Stimulated activated CD4-positive, alpha-beta T cell treated with anti-CD3 and anti-CD28 coated beads, TNF-alpha, amount 100 ng/mL, for 24 hours (primary cell): ENCODE measurements at regions not wholly inside any gene's neighbourhood (a gene's known extent, or its start where the extent isn't known, plus 50 kb on each side); places are given as distances from the start of the nearest gene placed in this dataset.

Experiments
- DNase-seq, 3 experiments: peaks; one replicate each; pipeline ENCODE4 v3.0.0-alpha.2; 2020; ENCODE audit warnings: low read depth in 3 of 3

DNA sequence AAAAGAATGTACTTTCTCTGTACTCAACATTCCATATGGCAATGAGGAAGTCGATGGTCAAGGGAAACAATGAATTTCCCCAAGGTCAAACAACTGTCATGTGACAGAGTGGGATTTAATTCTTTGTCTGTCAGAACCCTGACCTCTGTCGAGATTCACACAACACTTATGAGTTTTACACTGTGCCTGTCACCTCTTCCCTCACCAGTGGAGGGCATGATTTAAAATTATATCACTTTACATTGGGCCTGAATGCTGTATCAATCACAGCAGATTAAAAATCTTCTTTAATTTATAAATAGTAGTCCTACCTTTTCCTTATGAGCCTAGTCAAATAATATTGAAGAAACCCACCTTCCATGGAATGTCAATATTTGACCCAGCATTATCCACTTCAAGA is 276.7 kb downstream of the CDH10 start:
- DNase-seq, result no peak

DNA sequence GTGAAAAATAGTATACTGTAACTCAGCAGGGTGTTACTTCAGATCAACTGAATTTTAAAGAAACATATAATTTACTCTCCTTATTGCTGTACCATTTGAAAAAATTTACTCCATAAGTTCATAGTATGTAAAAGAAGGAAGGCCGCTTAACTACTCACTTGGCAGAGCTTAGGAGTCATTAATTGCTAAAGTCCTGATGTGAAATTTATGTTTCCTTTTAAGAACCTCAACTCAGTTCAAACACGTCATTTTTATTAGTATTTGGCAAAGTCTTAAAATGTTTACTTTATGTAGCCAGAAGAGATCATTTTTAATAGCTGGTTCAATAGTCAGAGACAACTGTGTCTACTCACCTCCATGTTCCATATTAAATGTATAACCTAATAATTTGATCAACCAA is 268.6 kb downstream of the CDH10 start:
- DNase-seq, result no peak

DNA sequence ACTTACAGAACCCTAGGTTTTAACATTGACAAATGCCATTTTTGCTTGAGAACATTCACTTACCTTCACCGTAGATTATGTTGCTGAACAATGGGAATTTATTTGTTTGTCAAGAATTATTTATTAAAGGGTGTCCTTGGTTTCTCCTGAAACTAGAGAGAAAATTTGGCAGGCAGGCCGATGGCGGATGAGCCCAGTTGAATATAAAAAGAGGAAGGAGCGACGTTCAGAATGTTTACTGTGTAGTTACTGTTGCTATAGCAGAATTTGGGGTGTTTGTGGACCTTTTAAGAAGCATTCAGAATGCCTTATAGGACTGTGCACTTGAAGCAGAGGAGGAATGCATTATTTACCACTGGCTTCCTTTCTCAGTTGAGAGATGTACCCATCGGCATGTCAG is 268.2 kb downstream of the CDH10 start:
- no peak for DNase-seq

DNA sequence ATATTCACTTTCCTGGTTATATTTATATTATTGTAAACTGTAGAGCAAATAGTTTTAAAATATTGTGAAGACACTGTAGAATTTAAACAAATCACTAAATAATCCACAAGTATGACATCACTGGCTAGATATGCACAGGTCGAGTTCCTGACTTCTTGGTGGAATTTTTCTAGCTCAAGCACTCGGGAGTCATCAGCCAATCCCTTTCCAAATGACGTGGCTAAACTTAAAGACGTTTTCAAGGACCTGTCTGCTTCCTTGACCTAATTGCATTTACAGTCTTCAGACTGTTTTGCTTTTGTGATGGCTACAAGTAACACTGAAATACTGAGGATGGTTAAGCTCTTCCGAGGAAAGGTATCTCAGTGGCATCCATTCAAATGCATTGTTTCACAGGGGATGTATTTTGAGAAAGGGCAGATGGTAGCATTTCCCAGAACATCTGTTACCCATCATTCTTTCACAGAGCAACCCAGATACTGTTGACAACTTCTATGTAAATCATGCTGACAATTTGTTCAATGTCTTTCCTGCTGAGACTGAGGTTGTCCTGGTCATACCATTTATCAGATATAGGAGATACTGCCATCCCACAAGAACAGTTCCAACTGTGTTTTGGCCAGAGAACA is 262.8 kb downstream of the CDH10 start:
- no peak for DNase-seq

DNA sequence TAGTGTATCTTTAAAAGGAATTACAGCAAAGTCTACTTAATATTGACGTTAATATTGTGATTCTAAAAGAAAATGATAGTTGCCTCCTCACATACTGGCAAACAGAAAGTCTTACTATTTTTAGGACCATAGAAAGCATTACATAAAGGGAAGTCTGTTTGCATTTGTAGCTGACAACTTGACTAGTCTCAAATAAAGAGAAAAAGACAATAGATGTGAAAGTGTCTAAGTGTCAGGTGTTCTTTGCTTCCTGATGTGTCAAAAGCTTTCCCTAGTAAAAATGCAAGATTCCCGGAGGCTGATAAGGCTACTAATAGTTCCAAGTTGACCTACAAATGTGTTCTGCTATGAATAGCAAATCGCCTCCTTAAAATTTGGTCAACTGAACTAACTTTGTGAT is 259.7 kb downstream of the CDH10 start:
- no peak for DNase-seq

DNA sequence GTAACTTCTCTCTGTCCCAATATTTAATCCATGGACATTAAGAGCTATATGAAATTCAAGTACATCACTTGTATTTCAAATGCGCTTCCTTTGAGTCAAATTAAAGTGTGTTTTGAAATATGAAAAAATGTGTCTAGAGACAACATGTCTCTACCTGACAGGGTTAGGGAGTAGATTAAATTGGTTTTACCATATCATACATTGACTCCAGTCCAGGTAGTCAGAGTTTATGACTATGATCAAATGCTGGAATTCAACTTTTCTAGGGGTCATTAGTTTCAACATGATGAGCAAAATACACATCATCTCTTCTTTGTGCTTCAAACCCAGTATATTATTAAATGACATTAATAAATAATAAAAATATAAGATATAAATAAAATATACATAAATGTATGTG is 259.2 kb downstream of the CDH10 start:
- no peak for DNase-seq

DNA sequence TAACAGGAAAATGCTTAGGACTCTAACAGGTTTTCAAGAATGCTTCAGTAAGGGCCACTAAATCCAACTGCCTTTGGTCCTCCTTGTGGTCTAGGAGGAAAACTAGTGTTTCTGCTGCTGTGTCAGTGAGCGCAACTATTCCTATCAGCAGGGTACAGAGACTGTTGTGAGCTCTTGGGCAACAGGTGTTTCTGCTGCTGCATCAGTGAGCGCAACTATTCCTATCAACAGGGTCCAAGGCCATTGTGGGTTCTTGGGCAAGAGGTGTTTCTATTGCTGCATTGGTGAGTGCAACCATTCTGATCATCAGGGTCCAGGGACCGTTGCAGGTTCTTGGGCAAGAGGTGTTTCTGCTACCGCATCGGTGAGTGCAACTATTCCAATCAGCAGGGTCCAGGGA is 256.3 kb downstream of the CDH10 start:
- no peak for DNase-seq

DNA sequence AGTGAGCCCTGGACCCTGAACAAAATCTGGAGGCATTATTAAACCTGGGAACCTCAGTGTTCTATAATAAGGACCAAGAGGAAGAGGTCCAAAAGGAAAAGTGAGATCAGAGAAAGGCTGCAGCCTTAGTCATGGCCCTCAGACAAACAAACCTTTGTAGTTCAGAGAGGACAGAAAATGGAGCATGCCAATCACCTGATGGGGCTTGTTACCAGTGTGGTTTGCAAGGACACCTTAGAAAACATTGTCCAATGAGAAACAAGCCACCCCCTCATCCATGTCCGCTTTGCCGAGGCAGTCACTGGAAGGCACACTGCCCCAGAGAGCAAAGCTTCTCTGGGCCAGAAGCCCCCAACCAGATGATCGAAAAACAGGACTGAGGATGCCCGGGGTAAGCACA is 254.8 kb downstream of the CDH10 start:
- no peak for DNase-seq

DNA sequence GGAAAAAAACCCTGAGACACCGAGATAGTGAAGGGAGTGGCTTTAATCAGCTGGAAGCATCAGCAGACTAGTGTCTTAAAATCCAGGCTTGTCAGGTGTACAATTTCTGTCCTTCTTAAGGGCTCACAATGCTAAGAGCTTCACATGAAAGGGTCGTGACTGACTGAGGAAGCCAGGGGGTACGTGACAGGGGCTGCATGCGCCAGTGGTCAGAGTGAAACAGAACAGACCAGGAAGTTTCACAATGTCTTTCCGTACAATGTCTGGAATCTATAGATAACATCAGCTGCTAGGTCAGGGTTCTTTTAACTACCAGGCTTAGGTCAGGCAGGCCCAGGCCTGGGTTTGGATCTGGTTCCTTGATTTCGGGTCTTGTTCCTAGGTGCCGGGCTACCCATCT is 253.0 kb downstream of the CDH10 start:
- no peak for DNase-seq

DNA sequence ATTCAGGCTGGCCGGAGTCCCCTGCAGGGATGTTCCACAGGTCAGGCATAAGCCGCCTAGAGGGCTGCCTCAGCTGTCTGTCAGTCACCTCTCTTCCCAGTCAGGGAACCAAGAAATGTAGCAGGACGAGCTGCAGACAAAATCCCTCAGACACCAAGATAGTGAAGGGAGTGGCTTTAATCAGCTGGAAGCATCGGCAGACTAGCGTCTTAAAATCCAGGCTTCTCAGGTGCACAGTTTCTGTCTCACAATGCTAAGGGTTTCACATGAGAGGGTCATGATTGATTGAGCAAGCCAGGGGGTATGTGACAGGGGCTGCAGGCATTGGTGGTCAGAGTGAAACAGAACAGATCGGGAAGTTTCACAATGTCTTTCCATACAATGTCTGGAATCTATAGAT is 247.2 kb downstream of the CDH10 start:
- DNase-seq, result no peak

DNA sequence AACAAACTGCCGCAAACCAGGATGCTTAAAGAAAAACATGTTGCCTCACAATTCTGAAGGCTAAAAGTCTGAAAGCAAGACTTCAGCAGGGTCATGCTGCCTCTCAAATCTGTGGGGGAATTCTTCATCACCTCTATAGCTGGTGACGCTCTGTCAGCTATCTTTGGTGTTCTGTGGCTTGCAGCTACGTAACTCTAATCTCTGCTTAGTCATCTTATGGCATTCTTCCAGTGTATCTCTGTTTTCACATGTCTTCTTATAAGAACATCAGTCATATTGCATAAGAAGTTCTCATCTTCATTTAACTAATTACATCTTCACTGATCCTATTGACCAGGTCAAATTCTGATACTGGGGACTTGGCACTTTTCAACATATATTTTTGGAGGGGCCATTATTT is 243.0 kb downstream of the CDH10 start:
- no peak for DNase-seq

DNA sequence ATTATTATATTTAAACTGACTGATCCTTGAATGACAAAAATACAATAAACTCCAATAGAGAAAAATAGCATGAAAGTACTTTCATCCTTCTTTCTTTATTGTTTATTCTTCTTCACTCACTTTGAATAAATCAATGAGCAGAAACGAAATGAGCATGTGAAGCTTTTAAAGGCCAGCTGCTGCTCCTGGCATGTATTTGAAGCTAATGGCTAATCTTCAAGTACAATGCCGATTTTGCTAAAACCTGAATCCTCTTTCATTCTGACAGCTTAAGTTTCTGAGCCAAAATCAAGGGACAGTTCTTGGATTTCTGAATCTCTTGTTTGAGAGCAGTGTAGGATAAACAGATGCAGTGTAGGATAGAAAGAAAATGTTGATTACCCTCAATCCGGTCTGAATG is 237.3 kb downstream of the CDH10 start:
- DNase-seq, result no peak

DNA sequence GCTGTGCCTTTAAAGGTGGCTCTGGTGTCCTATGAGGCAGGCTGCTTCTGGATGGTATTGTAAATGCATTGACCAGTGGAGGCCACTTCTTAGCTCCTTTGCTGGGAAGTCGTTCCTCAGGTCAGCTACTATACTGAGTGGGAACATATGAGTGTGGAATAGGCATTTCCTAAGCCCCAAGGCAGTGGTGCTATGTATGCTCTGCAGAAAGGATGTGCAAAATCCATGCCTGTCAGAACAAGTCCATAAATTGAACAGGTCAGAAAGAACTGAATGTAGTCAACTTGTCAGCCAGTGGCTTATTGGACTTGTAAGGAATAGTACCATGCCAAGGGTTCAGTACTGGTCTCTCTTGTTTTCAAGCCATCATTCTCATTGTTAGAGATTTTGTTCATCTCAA is 216.4 kb downstream of the CDH10 start:
- no peak for DNase-seq

DNA sequence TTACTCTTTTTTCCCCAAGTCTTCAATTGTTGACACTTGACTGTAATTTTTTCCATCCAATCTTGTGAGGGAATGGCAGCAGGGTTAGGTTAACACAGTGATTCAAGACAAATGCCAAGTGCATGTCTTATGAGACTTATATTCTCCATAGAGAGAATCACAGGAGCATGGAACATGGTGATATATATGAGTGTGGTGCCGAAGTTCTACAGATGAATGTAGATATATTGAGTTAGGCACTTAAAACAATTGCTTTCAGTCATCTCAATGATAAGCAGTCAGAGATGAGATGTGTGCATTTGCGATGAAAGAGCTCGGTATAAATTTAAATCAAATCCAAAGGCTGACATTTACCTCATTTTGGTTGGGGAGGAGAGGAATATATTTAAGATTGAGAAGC is 211.2 kb downstream of the CDH10 start:
- no peak for DNase-seq
